ENCODE measurements at regions not wholly inside any gene's neighbourhood (a gene's known extent, or its start where the extent isn't known, plus 50 kb on each side); places are given as distances from the start of the nearest gene placed in this dataset.
"Not testable (repeated sequence)": the region's sequence is repeated elsewhere in the genome, so short reads cannot be mapped to it uniquely, and the experiment has no call there.

DNA sequence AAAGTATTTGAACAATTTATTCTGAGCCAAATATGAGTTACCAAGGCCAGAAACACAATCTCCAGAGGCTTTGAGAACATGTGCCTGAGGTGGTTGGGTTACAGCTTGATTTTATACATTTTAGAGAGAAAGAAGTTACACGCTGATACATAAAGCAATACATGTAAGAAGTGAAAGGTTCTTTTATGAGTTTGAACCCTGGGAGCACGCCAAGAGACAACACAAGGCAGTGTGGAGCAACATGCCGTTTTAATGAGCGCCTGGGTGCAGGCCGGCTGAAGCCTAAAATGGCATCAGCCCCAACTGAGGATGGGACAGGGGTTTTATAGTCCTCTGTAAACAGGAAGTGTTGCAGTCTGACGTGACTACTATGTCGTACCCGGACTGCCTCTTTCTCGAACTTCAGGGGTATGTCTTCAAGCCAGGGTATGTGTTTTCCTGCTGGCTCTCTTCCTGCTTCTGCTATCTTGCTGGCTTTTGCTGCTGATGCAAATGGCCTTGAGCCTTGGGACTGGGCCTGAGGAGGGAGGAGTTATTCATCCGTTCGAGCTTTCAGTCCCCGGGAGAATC is 193.7 kb downstream of the CYLC2 start:
- ATAC-seq (no peak), DNase-seq (no peak)
- CTCF ChIA-PET = no interaction called here
- no peaks in the 10 kb centered on the region for H3K27me3 ChIP-seq (ENCODE audit: control insufficient read depth in 2 of 2, insufficient read depth in 2 of 2, low read length in 2 of 2)
- H3K9me3 Mint-ChIP-seq = peaks cover 0 to 7% (median 0%) of the 10 kb centered on the region in 11 donors
- no peak overlapping the region for H3K27ac Mint-ChIP-seq
- no peak overlapping the region for H3K4me3 ChIP-seq (ENCODE audit: low read length)
- H3K36me3 ChIP-seq (ENCODE audit: control insufficient read depth in 2 of 3, insufficient read depth in 3 of 3, low read length in 3 of 3) = no peaks in the 10 kb centered on the region
- H3K9me3 ChIP-seq (ENCODE audit: control insufficient read depth in 2 of 3, low read length in 3 of 3) = no peaks in the 10 kb centered on the region
- H3K4me3 Mint-ChIP-seq = no peak overlapping the region
- intact Hi-C loops (cut with micrococcal nuclease) = no loop called here
- no peak overlapping the region for H3K27ac ChIP-seq (ENCODE audit: low read depth, low read length)
- H3K4me1 ChIP-seq (ENCODE audit: control insufficient read depth in 2 of 2, insufficient read depth in 2 of 2, low read length in 2 of 2) = no peaks in the 10 kb centered on the region
- H3K27me3 Mint-ChIP-seq = no peaks in the 10 kb centered on the region
- H3K36me3 Mint-ChIP-seq = no peaks in the 10 kb centered on the region
- no peaks in the 10 kb centered on the region for H3K4me1 Mint-ChIP-seq
- POLR2A ChIA-PET = no interaction called here

GRCh38 chr9:103193992-103194391 is 198.9 kb downstream of the CYLC2 start:
- peaks cover 0 to 7% (median 0%) of the 10 kb centered on the region in 11 donors for H3K9me3 Mint-ChIP-seq
- no peak for ATAC-seq
- no peaks in the 10 kb centered on the region for H3K36me3 Mint-ChIP-seq
- POLR2A ChIA-PET = no interaction called here
- CTCF ChIA-PET = no interaction called here
- H3K4me3 Mint-ChIP-seq = no peak overlapping the region
- H3K4me1 ChIP-seq (ENCODE audit: control insufficient read depth in 2 of 2, insufficient read depth in 2 of 2, low read length in 2 of 2) = no peaks in the 10 kb centered on the region
- no peak overlapping the region for H3K27ac ChIP-seq (ENCODE audit: low read depth, low read length)
- H3K27me3 ChIP-seq (ENCODE audit: control insufficient read depth in 2 of 2, insufficient read depth in 2 of 2, low read length in 2 of 2) = no peaks in the 10 kb centered on the region
- intact Hi-C loops (cut with micrococcal nuclease) = loop anchor here in 1 of 2 donors (10.0 kb wide), 1 partner anchor 61 kb away; no protein-coding TSS in a partner anchor
- H3K4me3 ChIP-seq (ENCODE audit: low read length) = no peak overlapping the region
- H3K36me3 ChIP-seq (ENCODE audit: control insufficient read depth in 2 of 3, insufficient read depth in 3 of 3, low read length in 3 of 3) = no peaks in the 10 kb centered on the region
- no peaks in the 10 kb centered on the region for H3K27me3 Mint-ChIP-seq
- H3K27ac Mint-ChIP-seq = no peak overlapping the region
- no peak for DNase-seq
- H3K4me1 Mint-ChIP-seq = no peaks in the 10 kb centered on the region
- H3K9me3 ChIP-seq (ENCODE audit: control insufficient read depth in 2 of 3, low read length in 3 of 3) = no peaks in the 10 kb centered on the region

DNA sequence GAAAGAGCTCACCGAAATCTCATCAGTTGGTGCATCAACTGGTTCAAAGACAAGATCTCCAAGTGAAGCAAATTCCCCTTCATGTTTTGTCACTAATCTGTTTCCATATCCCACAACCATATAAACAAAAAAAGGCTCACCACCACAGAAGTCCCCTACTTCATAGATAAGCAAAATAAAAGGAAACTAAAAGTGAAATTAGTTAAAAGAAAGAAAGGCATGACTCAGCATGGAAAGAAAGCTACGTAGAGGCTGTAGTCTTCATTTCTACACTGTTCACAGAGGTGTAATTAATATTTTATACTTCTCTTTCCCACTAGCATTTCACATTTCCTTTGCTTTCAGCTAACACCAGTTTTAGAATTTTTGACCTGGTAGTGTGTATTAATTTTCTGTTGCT is 208.0 kb downstream of the CYLC2 start:
- Mint-ChIP-seq H3K36me3 (no peaks in the 10 kb centered on the region), H3K27ac (no peak overlapping the region), H3K27me3 (no peaks in the 10 kb centered on the region), H3K9me3 (peaks cover 0 to 16% (median 1%) of the 10 kb centered on the region in 11 donors), H3K4me3 (no peak overlapping the region), H3K4me1 (no peaks in the 10 kb centered on the region)
- ATAC-seq = no peak
- Histone ChIP-seq H3K4me1 (ENCODE audit: control insufficient read depth in 2 of 2, insufficient read depth in 2 of 2, low read length in 2 of 2) (no peaks in the 10 kb centered on the region), H3K27me3 (ENCODE audit: control insufficient read depth in 2 of 2, insufficient read depth in 2 of 2, low read length in 2 of 2) (no peaks in the 10 kb centered on the region), H3K4me3 (ENCODE audit: low read length) (no peak overlapping the region), H3K27ac (ENCODE audit: low read depth, low read length) (no peak overlapping the region), H3K36me3 (ENCODE audit: control insufficient read depth in 2 of 3, insufficient read depth in 3 of 3, low read length in 3 of 3) (no peaks in the 10 kb centered on the region), H3K9me3 (ENCODE audit: control insufficient read depth in 2 of 3, low read length in 3 of 3) (no peaks in the 10 kb centered on the region)
- DNase-seq = no peak
- POLR2A ChIA-PET = no interaction called here
- CTCF ChIA-PET = no interaction called here
- intact Hi-C loops (cut with micrococcal nuclease) = no loop called here

- ATAC-seq; POLR2A ChIA-PET; H3K27ac ChIP-seq (ENCODE audit: low read depth, low read length); H3K4me3 Mint-ChIP-seq; H3K27me3 Mint-ChIP-seq; H3K9me3 ChIP-seq (ENCODE audit: control insufficient read depth in 2 of 3, low read length in 3 of 3); H3K36me3 ChIP-seq (ENCODE audit: control insufficient read depth in 2 of 3, insufficient read depth in 3 of 3, low read length in 3 of 3); H3K4me1 Mint-ChIP-seq; intact Hi-C loops (cut with micrococcal nuclease); H3K27me3 ChIP-seq (ENCODE audit: control insufficient read depth in 2 of 2, insufficient read depth in 2 of 2, low read length in 2 of 2); H3K27ac Mint-ChIP-seq; H3K4me3 ChIP-seq (ENCODE audit: low read length); H3K36me3 Mint-ChIP-seq; DNase-seq; H3K4me1 ChIP-seq (ENCODE audit: control insufficient read depth in 2 of 2, insufficient read depth in 2 of 2, low read length in 2 of 2); CTCF ChIA-PET: not testable (repeated sequence)
- H3K9me3 Mint-ChIP-seq = peaks cover 7 to 35% (median 13%) of the 10 kb centered on the region in 11 donors
These were observed 210.9 kb downstream of the CYLC2 start for GRCh38 chr9:103205881-103206585.

GRCh38 chr9:103210607-103211006 is 215.5 kb downstream of the CYLC2 start:
- Histone ChIP-seq H3K36me3 (ENCODE audit: control insufficient read depth in 2 of 3, insufficient read depth in 3 of 3, low read length in 3 of 3) (no peaks in the 10 kb centered on the region), H3K27ac (ENCODE audit: low read depth, low read length) (no peak overlapping the region), H3K9me3 (ENCODE audit: control insufficient read depth in 2 of 3, low read length in 3 of 3) (peaks cover 0 to 3% (median 0%) of the 10 kb centered on the region in 3 experiments), H3K4me3 (ENCODE audit: low read length) (no peak overlapping the region), H3K4me1 (ENCODE audit: control insufficient read depth in 2 of 2, insufficient read depth in 2 of 2, low read length in 2 of 2) (no peaks in the 10 kb centered on the region), H3K27me3 (ENCODE audit: control insufficient read depth in 2 of 2, insufficient read depth in 2 of 2, low read length in 2 of 2) (no peaks in the 10 kb centered on the region)
- ChIA-PET CTCF (no interaction called here), POLR2A (no interaction called here)
- no peak overlapping the region for H3K27ac Mint-ChIP-seq
- peaks cover 8 to 44% (median 16%) of the 10 kb centered on the region in 11 donors for H3K9me3 Mint-ChIP-seq
- H3K4me3 Mint-ChIP-seq = no peak overlapping the region
- no peaks in the 10 kb centered on the region for H3K4me1 Mint-ChIP-seq
- peaks cover 0 to 9% (median 0%) of the 10 kb centered on the region in 5 donors for H3K36me3 Mint-ChIP-seq
- H3K27me3 Mint-ChIP-seq = no peaks in the 10 kb centered on the region
- intact Hi-C loops (cut with micrococcal nuclease) = no loop called here
- DNase-seq = no peak
- no peak for ATAC-seq

GRCh38 chr9:103215197-103215596 is 220.1 kb downstream of the CYLC2 start:
- Histone ChIP-seq H3K4me1 (ENCODE audit: control insufficient read depth in 2 of 2, insufficient read depth in 2 of 2, low read length in 2 of 2) (no peaks in the 10 kb centered on the region), H3K9me3 (ENCODE audit: control insufficient read depth in 2 of 3, low read length in 3 of 3) (no peaks in the 10 kb centered on the region), H3K36me3 (ENCODE audit: control insufficient read depth in 2 of 3, insufficient read depth in 3 of 3, low read length in 3 of 3) (no peaks in the 10 kb centered on the region), H3K27me3 (ENCODE audit: control insufficient read depth in 2 of 2, insufficient read depth in 2 of 2, low read length in 2 of 2) (no peaks in the 10 kb centered on the region), H3K27ac (ENCODE audit: low read depth, low read length) (no peak overlapping the region), H3K4me3 (ENCODE audit: low read length) (no peak overlapping the region)
- H3K9me3 Mint-ChIP-seq = peaks cover 6 to 28% (median 10%) of the 10 kb centered on the region in 11 donors
- DNase-seq = no peak
- ChIA-PET POLR2A (no interaction called here), CTCF (no interaction called here)
- no peak overlapping the region for H3K4me3 Mint-ChIP-seq
- H3K36me3 Mint-ChIP-seq = peaks cover 0 to 6% (median 0%) of the 10 kb centered on the region in 5 donors
- H3K27me3 Mint-ChIP-seq = no peaks in the 10 kb centered on the region
- no peak overlapping the region for H3K27ac Mint-ChIP-seq
- intact Hi-C loops (cut with micrococcal nuclease) = no loop called here
- H3K4me1 Mint-ChIP-seq = no peaks in the 10 kb centered on the region
- ATAC-seq = no peak

Data from naive thymus-derived CD4-positive, alpha-beta T cell (primary cell).